HUES6 (cell line): ENCODE measurements at regions not wholly inside any gene's neighbourhood (a gene's known extent, or its start where the extent isn't known, plus 50 kb on each side); places are given as distances from the start of the nearest gene placed in this dataset.
A peak's percentile ranks its signal among the peaks of the same experiment; 100 is the strongest.
"Not testable (repeated sequence)": the region's sequence is repeated elsewhere in the genome, so short reads cannot be mapped to it uniquely, and the experiment has no call there.

Experiments used
- H3K27ac ChIP-seq: 2 replicates; pipeline ENCODE4 v1.7.0; 2013; ENCODE audit warnings: low read depth, mild to moderate bottlenecking, low read length, inconsistent platforms
- H3K27me3 ChIP-seq: 2 replicates; pipeline ENCODE4 v1.6.1; 2013; ENCODE audit warnings: low read length; ENCODE audit not compliant: control insufficient read depth, insufficient read depth
- H3K36me3 ChIP-seq: 2 replicates; pipeline ENCODE4 v1.6.1; 2013; ENCODE audit warnings: low read length; ENCODE audit not compliant: control insufficient read depth, insufficient read depth
- H3K4me1 ChIP-seq: 2 replicates; pipeline ENCODE4 v1.6.1; 2013; ENCODE audit warnings: low read length; ENCODE audit not compliant: control insufficient read depth, insufficient read depth
- H3K4me3 ChIP-seq: 2 replicates; pipeline ENCODE4 v1.5.1; 2013; ENCODE audit warnings: low read depth, low read length
- H3K9ac ChIP-seq: one replicate; pipeline ENCODE4 v1.6.1; 2013; ENCODE audit warnings: mild to moderate bottlenecking, low read length
- H3K9me3 ChIP-seq: 2 replicates; pipeline ENCODE4 v1.6.1; 2013; ENCODE audit warnings: low read depth, low read length; ENCODE audit not compliant: control insufficient read depth, insufficient read depth

DNA sequence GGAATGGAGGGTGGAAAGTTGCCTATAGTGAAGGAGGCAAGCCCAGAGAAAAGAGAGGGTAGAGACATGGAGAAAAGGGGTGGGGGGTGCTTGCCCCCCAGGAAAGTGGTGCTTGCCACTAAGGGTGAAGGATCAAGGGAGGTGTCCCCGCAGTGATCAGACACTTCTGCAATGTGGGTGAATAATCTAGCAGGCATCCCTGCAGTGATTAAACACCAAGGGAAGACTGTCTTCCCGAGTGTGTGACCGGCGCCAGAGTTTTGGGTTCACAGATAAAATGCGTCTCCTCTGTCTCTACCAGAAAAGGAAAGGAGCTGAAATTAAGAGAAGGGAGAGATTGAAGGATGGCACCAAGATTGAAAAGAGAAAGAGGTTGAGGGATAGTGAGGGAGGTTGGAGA is 1076.9 kb downstream of the DNAJB9 start:
- H3K27me3 ChIP-seq, H3K27ac ChIP-seq, H3K4me1 ChIP-seq, H3K9me3 ChIP-seq, H3K36me3 ChIP-seq: not testable (repeated sequence)
- H3K9ac ChIP-seq: peak overlapping the region; percentile 64
- H3K4me3 ChIP-seq: peak overlapping the region; percentile 39; the same call in 1 of the 2 replicates

GRCh38 chr7:109647263-109647662 is 1077.6 kb downstream of the DNAJB9 start:
- not testable (repeated sequence) for H3K9me3 ChIP-seq
- H3K9ac ChIP-seq: peak overlapping the region; percentile 64

GRCh38 chr7:109659261-109659660 is 1089.6 kb downstream of the DNAJB9 start:
- no peaks in the 10 kb centered on the region for H3K4me1 ChIP-seq
- H3K9me3 ChIP-seq: no peaks in the 10 kb centered on the region
- no peak overlapping the region for H3K27ac ChIP-seq
- H3K27me3 ChIP-seq: no peaks in the 10 kb centered on the region
- no peak overlapping the region for H3K9ac ChIP-seq
- H3K36me3 ChIP-seq: no peaks in the 10 kb centered on the region
- no peak overlapping the region for H3K4me3 ChIP-seq

More at GRCh38 chr7:109647263-109647662, 1077.6 kb downstream of the DNAJB9 start:
- not testable (repeated sequence) for H3K4me1 ChIP-seq, H3K36me3 ChIP-seq, H3K27me3 ChIP-seq, H3K27ac ChIP-seq
- peak overlapping the region; percentile 39; the same call in 1 of the 2 replicates for H3K4me3 ChIP-seq

- Histone ChIP-seq H3K4me1 (no peaks in the 10 kb centered on the region), H3K9me3 (no peaks in the 10 kb centered on the region), H3K27me3 (no peaks in the 10 kb centered on the region), H3K4me3 (no peak overlapping the region), H3K27ac (no peak overlapping the region), H3K36me3 (no peaks in the 10 kb centered on the region), H3K9ac (no peak overlapping the region)
These were observed 1090.7 kb downstream of the DNAJB9 start for GRCh38 chr7:109660401-109660800.

DNA sequence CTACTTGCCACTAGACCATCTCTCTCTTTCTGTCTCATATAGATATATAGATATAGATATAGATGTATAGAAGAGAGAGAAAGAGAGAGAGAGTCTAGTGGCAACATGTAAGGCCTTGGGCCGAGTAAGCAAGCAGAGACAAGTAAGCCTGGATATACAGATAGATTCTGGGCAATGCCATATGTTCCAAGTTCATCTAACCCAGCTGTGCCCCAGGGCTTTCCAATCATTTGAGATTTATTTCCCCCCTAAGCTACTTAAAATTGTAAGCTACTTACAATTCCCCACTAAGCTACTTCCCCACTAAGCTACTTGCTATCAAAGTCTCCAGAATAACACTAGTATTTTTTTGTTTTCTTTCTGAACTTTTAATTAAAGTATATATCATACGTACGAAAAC is 1094.1 kb downstream of the DNAJB9 start:
- no peaks in the 10 kb centered on the region for H3K36me3 ChIP-seq
- no peak overlapping the region for H3K4me3 ChIP-seq
- no peaks in the 10 kb centered on the region for H3K9me3 ChIP-seq
- no peaks in the 10 kb centered on the region for H3K4me1 ChIP-seq
- no peak overlapping the region for H3K27ac ChIP-seq
- no peak overlapping the region for H3K9ac ChIP-seq
- H3K27me3 ChIP-seq: no peaks in the 10 kb centered on the region

DNA sequence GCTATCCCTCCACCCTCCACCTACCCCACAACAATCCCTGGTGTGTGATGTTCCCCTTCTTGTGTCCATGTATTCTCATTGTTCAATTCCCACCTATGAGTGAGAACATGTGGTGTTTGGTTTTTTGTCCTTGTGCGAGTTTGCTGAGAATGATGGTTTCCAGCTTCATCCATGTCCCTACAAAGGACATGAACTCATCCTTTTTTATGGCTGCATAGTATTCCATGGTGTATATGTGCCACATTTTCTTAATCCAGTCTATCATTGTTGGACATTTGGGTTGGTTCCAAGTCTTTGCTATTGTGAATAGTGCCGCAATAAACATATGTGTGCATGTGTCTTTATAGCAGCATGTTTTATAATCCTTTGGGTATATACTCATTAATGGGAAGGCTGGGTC is 1117.6 kb downstream of the DNAJB9 start:
- H3K4me3 ChIP-seq: not testable (repeated sequence)

GRCh38 chr7:109692613-109693012 is 1122.9 kb downstream of the DNAJB9 start:
- not testable (repeated sequence) for H3K27ac ChIP-seq, H3K9ac ChIP-seq, H3K4me3 ChIP-seq

More for the DNA sequence above, 1117.6 kb downstream of the DNAJB9 start:
- not testable (repeated sequence) for H3K36me3 ChIP-seq, H3K9ac ChIP-seq, H3K4me1 ChIP-seq, H3K27me3 ChIP-seq, H3K27ac ChIP-seq, H3K9me3 ChIP-seq

DNA sequence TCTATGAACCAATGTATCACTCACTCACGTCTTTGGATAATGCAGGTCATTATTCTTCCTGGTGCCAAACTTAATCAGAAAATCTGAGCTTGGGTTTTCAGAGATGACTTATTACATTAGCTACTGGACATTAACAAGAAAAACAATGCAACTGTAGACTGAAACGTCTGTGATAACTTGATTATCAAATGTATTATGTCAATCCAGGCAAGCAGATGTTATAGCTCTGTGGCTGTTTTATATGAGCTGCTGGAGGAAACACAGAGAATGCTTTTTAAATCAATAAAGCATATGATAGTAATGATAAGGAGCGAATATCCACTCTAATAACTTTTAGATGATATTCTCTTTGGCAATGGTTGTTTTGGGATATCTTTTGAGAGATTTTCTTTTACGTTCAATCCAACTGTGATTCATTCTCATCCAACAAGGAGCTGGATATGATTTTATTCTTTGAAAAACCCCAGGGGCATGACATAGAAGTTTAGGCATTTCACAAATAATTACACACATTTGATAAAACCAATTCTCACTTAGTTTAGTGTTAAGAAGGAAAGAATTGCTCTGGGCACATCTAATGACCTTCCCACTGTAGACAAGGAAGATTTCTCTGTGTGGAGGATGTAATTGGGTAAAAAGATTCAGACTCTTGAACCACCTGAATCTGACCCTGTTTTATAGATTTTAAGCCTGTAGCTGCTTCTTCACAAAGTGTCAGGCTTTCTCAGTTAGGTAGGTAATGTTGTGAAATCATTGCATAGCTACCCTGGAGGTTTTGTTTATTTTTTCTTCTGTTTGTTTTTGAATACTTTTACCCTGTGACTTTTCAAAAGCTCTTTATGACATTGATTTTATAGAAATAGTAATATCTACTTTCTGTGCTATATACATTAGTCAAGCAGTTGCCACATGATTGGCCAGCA is 1124.7 kb downstream of the DNAJB9 start:
- no peak overlapping the region for H3K27ac ChIP-seq
- H3K9me3 ChIP-seq: peaks cover 24% of the 10 kb centered on the region
- H3K9ac ChIP-seq: no peak overlapping the region
- H3K4me3 ChIP-seq: no peak overlapping the region
- H3K4me1 ChIP-seq: no peaks in the 10 kb centered on the region
- no peaks in the 10 kb centered on the region for H3K27me3 ChIP-seq
- H3K36me3 ChIP-seq: no peaks in the 10 kb centered on the region

More at GRCh38 chr7:109692613-109693012, 1122.9 kb downstream of the DNAJB9 start:
- H3K36me3 ChIP-seq, H3K27me3 ChIP-seq, H3K4me1 ChIP-seq: not testable (repeated sequence)
- peaks cover 24% of the 10 kb centered on the region for H3K9me3 ChIP-seq

GRCh38 chr7:109695419-109695818 is 1125.7 kb downstream of the DNAJB9 start:
- no peaks in the 10 kb centered on the region for H3K4me1 ChIP-seq
- no peak overlapping the region for H3K9ac ChIP-seq
- H3K4me3 ChIP-seq: no peak overlapping the region
- H3K9me3 ChIP-seq: peaks cover 24% of the 10 kb centered on the region
- H3K27me3 ChIP-seq: no peaks in the 10 kb centered on the region
- no peak overlapping the region for H3K27ac ChIP-seq
- no peaks in the 10 kb centered on the region for H3K36me3 ChIP-seq

GRCh38 chr7:109696723-109697122 is 1127.0 kb downstream of the DNAJB9 start:
- Histone ChIP-seq H3K9me3 (peaks cover 24% of the 10 kb centered on the region), H3K4me3 (no peak overlapping the region), H3K36me3 (no peaks in the 10 kb centered on the region), H3K27ac (no peak overlapping the region), H3K9ac (no peak overlapping the region), H3K4me1 (no peaks in the 10 kb centered on the region), H3K27me3 (no peaks in the 10 kb centered on the region)

DNA sequence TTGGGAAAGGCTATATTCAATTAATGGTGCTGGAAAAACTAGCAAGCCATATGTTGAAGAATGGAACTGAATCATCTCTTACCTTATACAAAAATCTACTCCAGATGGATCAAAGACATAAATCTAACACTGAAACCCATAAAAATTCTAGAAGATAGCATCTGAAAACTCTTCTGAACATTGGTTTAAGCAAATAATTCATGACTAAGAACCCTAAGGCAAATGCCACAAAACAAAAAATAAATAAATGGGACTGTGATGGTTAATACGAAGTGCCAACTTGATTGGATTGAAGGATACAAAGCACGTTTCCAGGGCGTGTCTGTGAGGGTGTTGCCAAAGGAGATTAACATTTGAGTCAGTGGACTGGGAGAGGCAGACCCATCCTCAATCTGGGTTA is 1130.0 kb downstream of the DNAJB9 start:
- no peak overlapping the region for H3K27ac ChIP-seq
- peaks cover 6% of the 10 kb centered on the region; the same call in 1 of the 2 replicates for H3K9me3 ChIP-seq
- no peaks in the 10 kb centered on the region for H3K36me3 ChIP-seq
- no peak overlapping the region for H3K9ac ChIP-seq
- H3K4me1 ChIP-seq: no peaks in the 10 kb centered on the region
- H3K4me3 ChIP-seq: no peak overlapping the region
- no peaks in the 10 kb centered on the region for H3K27me3 ChIP-seq
